GM03348 (cell line): ENCODE measurements at regions not wholly inside any gene's neighbourhood (a gene's known extent, or its start where the extent isn't known, plus 50 kb on each side); places are given as distances from the start of the nearest gene placed in this dataset.

ENCODE experiments used
- DNase-seq: peaks from one replicate; pipeline ENCODE4 v3.0.0; 2012; ENCODE audit warnings: low spot score

GRCh38 chr5:6806668-6807067 is 93.4 kb downstream of the TENT4A start:
- DNase-seq = no peak

- DNase-seq = no peak
Measured at GRCh38 chr5:6808462-6808861, 95.2 kb downstream of the TENT4A start.

- DNase-seq = no peak
Measured at GRCh38 chr5:6810641-6811405, 97.6 kb downstream of the TENT4A start.

GRCh38 chr5:6812091-6812490 is 98.9 kb downstream of the TENT4A start:
- DNase-seq = no peak

- peak; percentile 40 for DNase-seq
Measured at GRCh38 chr5:6812800-6813731, 99.8 kb downstream of the TENT4A start.

- DNase-seq = no peak
Measured at GRCh38 chr5:6814816-6815215, 101.6 kb downstream of the TENT4A start.

GRCh38 chr5:6818594-6819511 is 105.6 kb downstream of the TENT4A start:
- no peak for DNase-seq

GRCh38 chr5:6819521-6819920 is 106.3 kb downstream of the TENT4A start:
- no peak for DNase-seq

GRCh38 chr5:6820851-6821479 is 107.7 kb downstream of the TENT4A start:
- DNase-seq = peak; percentile 15

GRCh38 chr5:6822068-6822467 is 108.8 kb downstream of the TENT4A start:
- DNase-seq = no peak

GRCh38 chr5:6822556-6823343 is 109.5 kb downstream of the TENT4A start:
- no peak for DNase-seq

- no peak for DNase-seq
Measured at GRCh38 chr5:6823996-6824395, 110.8 kb downstream of the TENT4A start.

- no peak for DNase-seq
Measured at GRCh38 chr5:6825678-6826244, 112.5 kb downstream of the TENT4A start.

- DNase-seq = no peak
Measured at GRCh38 chr5:6826756-6827155, 113.5 kb downstream of the TENT4A start.

GRCh38 chr5:6827526-6828219 is 114.4 kb downstream of the TENT4A start:
- DNase-seq = no peak

GRCh38 chr5:6829150-6829784 is 116.0 kb downstream of the TENT4A start:
- peak; percentile 26 for DNase-seq

- DNase-seq = no peak
Measured at GRCh38 chr5:6830643-6831239, 117.5 kb downstream of the TENT4A start.
